ENCODE measurements at regions not wholly inside any gene's neighbourhood (a gene's known extent, or its start where the extent isn't known, plus 50 kb on each side); places are given as distances from the start of the nearest gene placed in this dataset.
"Not testable (repeated sequence)": the region's sequence is repeated elsewhere in the genome, so short reads cannot be mapped to it uniquely, and the experiment has no call there.

DNA sequence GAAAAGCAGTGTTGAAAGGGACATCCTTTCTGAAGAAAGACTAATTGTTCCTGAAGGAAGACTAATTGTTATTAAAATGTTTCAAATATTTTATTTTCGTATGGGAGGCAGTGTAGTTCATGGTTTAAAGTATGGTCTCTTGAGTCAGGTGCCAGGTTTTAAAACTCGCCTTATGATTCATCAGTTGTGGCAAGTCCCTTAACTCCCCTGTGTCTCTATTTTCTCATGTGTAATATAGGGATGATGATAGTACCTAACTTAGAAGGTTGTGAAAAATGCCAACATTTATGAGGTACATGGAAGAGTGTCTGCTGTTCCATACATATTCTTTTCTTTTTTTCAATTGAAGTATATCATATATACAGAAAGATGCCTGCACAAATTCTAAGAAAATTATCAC is 414.2 kb upstream of the DIPK2B start:
- ATAC-seq, result no peak

DNA sequence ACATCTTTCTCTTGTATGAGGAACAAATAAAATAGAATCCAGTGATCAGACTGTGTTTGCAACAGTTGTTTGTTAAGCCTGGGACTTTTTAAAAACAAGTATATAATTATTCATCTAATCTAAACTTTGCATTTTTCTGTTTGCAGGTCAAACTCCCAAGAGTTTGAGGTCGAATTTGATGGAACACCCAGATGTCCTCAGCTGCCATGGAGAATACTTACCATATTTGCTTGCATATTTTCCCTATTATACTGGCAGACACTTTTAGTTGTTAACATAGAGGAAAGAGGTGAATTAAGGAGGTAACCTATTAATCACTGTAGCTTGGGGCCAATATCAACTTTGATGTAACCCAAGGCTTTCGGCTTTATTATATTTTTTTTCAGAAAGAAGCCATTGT is 401.5 kb upstream of the DIPK2B start:
- DNase-seq (no peak), ATAC-seq (no peak)
- intact Hi-C loops (cut with DNase I), result no loop called here

More for the DNA sequence above, 414.2 kb upstream of the DIPK2B start:
- intact Hi-C loops (cut with DNase I), result no loop called here
- no peak for DNase-seq

DNA sequence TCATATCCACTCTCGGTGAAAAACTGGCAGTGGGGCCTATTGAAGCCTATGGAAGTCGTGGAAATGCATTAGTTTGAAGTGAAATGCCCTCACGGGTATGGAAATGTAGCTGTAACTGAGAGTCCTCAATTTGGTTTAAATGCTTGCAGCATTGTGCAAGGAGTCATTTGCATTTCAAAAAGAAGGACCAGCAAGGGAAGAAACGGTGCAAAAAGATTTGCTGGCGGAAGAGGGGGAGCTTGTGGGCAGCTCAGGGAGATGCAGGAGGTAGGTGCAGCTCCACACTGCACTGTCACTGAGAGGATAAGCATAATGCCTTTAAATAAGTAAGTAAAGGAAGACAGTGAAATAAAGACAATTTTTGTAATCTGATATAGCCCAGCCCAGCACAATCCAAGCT is 400.4 kb upstream of the DIPK2B start:
- ATAC-seq (no peak), DNase-seq (no peak)
- intact Hi-C loops (cut with DNase I), result no loop called here

DNA sequence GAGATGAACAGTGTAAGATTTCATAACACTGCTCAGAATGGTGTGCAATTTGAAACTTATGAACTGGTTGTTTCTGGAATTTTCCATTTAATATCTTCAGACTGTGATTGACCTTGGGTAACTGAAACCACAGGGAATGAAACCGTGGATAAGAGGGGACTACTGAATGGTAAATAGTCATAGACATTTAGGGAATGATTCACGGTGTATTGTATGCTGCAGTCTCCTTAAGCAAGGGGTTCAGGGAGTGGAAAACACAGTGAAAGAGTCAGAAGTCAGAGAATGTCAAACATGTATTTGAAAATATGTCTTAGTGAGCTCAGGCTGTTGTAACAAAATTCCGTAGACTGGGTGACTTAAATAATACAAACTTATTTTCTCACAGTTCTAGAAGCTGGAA is 398.2 kb upstream of the DIPK2B start:
- intact Hi-C loops (cut with DNase I), result no loop called here
- ATAC-seq (no peak), DNase-seq (no peak)

DNA sequence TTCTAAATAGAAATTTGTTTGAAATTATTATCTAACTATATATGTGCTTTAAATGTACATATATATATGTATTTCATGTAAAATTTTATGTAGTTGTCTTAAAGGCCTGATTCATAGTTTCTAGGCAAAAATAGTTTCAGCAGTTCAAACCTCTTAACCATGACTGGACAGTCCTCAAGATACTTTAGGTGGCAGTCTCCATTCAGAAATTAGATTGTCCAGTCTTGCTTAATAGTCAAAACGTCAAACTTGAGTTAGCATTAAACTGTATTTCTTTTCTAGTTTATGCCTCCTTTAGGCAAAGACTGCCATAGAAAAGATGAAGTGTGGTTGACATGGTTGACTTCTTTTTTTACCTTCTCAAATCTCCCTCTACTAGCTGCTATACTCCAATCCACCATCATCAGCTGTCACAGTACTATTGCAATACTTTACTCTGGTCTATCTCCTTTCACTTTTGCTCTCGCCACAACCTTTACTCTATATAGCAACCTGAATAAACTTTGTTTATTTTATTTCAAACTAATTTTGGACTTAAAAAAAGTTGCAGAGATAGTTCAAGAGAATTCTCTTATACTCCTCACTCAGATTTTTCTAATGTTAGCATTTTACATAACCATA is 395.6 kb upstream of the DIPK2B start:
- ATAC-seq, result no peak
- intact Hi-C loops (cut with DNase I), result no loop called here
- DNase-seq, result no peak

DNA sequence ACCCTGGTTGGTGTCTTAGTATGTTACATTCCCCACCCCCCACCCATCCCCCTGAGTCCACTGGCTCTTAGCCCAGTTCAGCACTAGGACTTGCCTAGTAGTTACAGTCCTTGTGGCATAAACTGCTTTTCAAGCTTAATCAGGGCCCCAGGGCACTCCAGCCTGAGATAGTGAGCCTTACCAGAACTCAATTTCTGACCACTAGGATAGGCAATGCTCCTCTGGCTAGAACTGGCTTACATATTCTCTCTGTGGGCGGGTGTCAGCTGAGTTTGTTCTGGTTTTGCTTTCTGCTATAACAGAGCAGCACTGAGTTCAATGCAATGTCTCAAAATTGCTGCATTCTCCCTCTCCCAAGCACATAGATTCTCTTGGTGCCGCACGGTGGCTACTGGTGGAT is 391.4 kb upstream of the DIPK2B start:
- no peak for DNase-seq
- ATAC-seq, result no peak
- intact Hi-C loops (cut with DNase I), result no loop called here

DNA sequence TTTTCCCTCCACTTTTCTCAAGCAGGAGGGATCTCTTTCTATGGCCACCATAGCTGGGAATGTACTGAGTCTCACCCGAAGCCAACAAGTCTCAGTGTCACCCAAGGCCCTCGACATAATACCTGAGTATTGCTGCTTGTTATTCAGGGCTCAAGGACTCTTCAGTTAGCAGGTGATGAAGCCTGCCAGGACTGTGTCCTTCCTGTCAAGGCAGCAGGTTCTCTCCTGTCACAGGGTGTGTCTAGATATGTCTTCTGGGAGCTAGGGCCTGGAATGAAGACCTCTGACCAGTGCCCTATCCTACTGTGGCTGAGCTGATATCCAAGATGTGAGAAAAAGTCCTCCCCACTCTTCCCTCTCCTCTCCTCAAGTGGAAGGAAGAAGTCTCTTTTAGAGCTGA is 391.0 kb upstream of the DIPK2B start:
- intact Hi-C loops (cut with DNase I), result no loop called here
- DNase-seq (no peak), ATAC-seq (no peak)

DNA sequence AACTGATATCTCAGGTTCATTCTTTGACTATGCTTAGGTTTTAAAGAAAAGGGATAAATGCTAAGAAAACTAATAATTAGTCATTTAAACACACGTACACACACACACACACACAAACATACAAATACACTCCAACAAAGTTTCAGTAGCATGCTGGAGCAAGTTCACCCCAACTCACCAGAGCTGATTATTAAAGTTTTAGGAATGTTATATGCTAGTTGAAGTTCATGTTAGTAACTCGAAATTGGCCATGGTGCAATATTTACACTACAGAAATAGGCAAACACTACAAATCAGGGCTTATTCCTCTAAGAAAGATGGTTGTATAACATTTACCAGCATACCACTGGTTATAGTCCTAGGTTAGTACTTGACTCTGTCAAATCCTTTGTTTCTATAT is 384.0 kb upstream of the DIPK2B start:
- ATAC-seq (no peak), DNase-seq (no peak)
- intact Hi-C loops (cut with DNase I), result no loop called here

DNA sequence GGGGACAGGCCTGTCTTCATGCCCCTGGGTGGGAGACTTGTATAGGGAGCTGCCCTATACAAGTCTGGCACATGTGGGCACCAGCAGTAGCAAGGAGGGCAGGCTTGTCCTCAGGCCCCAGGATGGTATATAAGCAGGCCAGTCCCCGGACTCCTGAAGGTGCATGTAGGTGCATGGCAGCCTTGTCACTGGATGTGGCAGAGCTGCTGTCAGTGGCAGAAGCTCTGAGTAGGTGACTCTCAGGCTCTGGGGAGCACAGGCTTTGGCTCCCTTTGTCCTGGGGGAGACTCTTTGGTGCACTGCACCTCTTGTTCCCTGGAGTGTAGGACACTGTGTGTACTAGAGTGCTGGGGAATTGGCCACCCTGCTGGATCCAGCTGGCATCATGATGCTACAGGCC is 376.7 kb upstream of the DIPK2B start:
- ATAC-seq, result no peak

DNA sequence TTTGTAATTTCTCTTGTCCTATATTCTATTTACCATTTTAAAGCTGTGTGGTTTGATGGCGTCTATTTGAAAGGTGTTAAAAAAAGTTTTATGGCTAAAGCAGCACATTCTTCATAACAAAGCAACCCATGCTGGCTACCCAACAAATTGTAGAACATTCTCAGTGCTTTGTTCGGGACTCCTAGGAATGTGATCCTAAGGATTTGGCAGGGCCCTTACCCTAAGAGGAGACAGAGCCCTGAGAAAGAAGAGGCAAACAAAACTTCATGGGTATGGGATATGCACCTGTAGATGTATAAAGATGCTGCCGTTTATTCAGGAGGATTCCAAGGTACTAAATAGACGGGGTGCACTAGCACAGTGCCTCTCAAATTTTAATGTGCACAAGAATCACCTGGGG is 370.8 kb upstream of the DIPK2B start:
- ATAC-seq, result no peak
- no peak for DNase-seq
- intact Hi-C loops (cut with DNase I), result no loop called here

More for the DNA sequence above, 376.7 kb upstream of the DIPK2B start:
- no peak for DNase-seq
- intact Hi-C loops (cut with DNase I), result no loop called here

DNA sequence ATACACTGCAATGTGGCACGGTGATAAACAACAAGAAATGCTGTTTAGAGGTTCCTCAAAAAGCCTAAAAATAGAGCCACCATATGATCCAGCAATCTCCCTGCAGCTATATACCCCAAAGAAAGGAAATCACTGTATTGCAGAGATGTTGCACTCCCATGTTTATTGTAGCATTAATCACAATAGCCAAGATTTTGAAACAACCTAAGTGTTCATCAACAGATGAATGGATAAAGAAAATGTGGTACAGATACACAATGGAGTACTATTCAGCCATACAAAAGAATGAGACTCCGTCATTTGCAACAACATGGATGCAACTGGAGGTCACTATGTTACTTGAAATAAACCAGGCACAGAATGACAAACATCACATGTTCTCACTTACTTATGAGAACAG is 365.8 kb upstream of the DIPK2B start:
- ATAC-seq (no peak), DNase-seq (no peak)
- intact Hi-C loops (cut with DNase I), result no loop called here

DNA sequence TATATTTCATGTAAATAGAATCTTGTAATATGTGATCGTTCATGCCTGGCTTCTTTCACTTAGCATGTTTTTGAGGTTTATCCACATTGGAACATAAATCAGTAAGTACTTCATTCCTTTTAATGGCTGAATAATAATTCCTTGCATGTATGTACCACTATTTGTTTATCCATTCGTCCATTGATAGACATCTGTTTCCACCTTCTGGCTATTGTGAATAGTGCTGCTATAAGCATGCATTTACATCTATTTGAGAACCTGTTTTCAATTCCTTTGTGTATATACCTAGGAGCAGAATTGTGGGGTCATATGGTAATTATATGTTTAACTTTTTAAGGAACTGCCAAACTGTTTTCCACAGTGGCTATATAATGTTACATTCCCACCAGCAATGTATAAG is 356.7 kb upstream of the DIPK2B start:
- intact Hi-C loops (cut with DNase I), result no loop called here

DNA sequence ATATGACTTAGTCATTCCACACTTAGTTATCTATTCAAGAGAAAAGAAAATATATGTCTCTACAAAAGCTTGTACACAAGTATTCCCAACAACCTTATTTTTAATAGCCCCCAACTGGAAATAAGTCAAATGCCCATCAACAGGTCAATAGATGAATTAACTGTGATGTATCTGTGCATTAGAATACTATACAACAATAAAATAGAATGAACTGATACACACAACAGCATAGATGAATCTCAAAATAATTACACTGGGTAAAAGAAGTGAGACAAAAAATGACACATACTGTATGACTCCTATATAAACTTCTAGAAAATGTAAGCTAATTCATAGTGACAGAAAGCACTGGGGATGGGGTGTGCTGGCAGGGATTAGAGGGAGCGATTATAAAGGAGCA is 354.1 kb upstream of the DIPK2B start:
- intact Hi-C loops (cut with DNase I), result no loop called here
- ATAC-seq, result no peak
- no peak for DNase-seq

More for the DNA sequence above, 356.7 kb upstream of the DIPK2B start:
- DNase-seq (no peak), ATAC-seq (no peak)

DNA sequence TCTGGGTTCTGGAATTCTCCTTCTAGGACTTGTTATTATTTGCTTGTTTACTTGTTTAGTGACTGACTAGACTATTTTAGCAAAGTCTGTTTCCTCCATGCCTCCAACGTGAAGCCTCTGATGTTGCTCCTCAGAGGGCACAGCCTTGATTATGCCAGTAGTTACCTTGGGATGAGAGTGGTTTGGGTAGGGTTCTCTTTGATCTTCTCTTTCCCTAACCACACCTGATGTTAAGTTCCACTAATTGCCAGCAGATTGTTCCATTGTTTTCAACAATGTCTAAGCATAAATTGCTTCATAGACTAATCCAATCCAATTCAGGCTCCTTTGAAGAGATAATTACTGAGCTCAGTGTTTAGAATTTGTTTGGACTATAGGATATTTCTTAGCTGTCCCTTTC is 352.7 kb upstream of the DIPK2B start:
- DNase-seq (no peak), ATAC-seq (no peak)
- intact Hi-C loops (cut with DNase I), result no loop called here

DNA sequence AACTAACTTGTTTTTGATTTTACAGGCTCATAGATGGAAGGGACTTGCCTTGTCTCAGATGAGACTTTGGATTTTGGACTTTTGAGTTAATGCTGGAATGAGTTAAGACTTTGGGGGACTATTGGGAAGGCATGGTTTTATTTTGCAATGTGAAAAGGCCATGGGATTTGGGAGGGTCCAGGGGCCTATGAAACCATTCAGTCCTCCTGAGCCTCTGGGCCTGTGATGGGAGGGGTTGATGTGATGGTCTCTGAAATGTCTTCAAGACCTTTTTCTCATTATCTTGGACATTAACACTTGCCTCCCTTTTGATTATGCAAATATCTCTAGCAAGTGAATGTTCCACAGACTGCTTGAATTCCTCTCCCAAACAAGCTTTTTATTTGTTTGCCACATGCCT is 346.0 kb upstream of the DIPK2B start:
- DNase-seq; ATAC-seq; intact Hi-C loops (cut with DNase I): not testable (repeated sequence)

DNA sequence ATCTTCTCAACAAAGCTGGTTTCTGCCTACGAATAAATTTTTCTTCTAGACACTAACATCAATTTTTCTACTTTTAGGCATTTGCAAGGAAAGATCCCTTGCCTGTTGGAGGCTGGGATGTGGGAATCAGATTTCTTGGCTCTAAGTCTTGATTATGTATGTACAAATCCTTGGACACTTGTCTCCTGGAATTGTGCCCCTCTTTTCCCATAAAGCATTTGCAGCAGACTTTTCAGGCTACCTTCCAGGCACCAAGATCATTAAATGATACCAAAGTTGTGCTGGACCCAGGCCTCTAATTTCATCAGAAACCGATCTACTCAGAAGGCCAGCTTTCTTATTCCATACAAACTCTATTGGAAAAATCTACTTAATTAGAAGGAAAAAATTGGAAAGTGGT is 339.5 kb upstream of the DIPK2B start:
- no peak for ATAC-seq
- DNase-seq, result no peak
- intact Hi-C loops (cut with DNase I), result no loop called here

DNA sequence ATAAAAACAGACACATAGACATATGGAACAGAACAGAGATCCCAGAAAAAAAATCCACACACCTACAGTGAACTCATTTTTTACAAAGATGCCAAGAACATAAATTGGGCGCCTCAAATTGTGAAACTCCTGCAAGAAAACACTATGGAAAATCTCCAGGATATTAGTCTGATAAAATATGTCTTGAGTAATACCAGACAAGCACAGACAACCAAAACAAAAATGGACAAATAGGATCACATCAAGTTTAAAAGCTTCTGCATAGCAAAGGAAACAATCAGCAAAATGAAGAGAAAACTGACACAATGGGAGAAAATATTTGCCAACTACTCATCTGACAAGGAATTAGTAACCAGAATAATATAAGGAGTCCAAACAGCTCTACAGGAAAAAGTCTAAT is 337.3 kb upstream of the DIPK2B start:
- DNase-seq, result no peak
- ATAC-seq, result no peak
- intact Hi-C loops (cut with DNase I), result no loop called here

DNA sequence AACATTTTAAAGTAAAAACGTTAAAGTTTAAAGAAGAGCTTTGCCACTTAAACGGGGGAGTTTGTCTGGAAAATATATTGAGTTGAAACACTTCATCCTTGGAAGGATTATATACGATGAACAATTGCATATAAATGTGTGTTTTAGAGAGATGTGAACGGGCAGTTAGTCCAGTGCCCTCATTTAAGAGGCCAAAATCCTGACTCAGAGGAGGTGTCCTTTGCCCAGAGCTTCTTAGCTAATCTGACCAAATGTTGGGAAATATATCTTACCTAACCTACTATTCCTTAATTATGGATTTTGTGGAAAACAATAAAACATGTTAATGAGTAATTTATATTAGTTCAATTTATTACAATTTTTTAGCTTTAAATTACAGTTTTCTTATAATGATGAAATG is 327.2 kb upstream of the DIPK2B start:
- intact Hi-C loops (cut with DNase I), result no loop called here
- ATAC-seq (no peak), DNase-seq (no peak)

DNA sequence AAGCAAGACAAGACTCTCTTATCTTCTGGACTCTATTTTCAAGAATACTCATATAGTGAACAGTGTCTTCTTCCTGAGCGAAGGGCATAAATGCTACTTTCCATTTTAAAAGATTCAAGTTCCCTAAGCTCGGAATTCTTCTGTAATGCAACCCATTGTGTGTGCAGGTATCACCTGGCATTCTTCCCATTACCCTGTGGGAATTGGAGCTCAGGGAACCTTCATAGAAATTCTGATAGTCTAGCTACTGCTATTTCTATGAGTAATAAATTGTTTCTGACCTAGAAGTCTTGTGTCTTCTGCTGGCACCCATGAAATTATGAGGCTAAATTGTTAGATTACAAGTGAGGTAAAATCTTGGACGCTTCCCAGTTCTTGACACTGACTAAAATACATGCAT is 324.1 kb upstream of the DIPK2B start:
- intact Hi-C loops (cut with DNase I), result no loop called here
- ATAC-seq (no peak), DNase-seq (no peak)

DNA sequence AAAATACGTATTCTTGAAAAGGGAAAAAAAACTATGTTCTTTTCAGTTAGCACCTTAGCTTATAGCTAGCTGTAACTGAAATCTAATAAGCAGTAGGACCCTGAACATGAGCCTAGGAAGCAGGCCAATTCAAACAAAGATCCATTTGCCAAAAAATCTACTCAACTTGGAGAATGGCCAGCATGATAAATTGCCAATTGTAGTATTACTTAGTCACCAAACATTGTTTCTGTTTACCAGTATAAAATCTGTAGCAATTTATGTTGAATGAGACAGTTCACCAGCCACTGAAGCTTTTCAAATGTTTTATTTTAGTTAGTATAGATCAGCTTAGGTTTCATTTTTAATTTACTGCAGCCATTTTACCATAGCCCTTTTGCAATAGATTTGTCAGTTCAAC is 323.6 kb upstream of the DIPK2B start:
- DNase-seq (no peak), ATAC-seq (no peak)
- intact Hi-C loops (cut with DNase I), result no loop called here

DNA sequence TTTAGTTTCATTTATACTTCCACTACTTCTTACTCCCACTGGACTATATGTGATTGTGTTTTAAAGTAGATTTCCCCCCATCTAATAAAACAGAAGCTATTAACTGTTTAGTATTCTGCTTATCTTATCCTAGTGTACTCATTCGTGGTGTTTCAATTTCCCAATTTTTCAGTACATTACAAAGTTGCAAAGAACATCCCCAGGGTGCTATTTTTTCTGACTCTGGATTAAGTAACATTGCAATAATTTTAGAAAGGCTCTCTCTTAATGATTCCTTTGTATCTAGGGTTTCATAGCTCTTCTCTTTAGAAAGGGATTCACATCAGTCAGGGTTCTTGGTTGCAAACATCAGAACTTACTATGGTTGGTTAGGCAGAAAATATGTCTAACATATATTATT is 317.9 kb upstream of the DIPK2B start:
- DNase-seq, result no peak
- no peak for ATAC-seq
- intact Hi-C loops (cut with DNase I), result no loop called here

Measured in left cardiac atrium (tissue), 4 donors.